ENCODE measurements at regions not wholly inside any gene's neighbourhood (a gene's known extent, or its start where the extent isn't known, plus 50 kb on each side); places are given as distances from the start of the nearest gene placed in this dataset.

GRCh38 chr9:82196622-82197441 is 208.3 kb downstream of the SPATA31D1 start:
- TF ChIP-seq REST (IDR thresholded peaks at IDR 0.05; ENCODE audit: low read depth) (no peak), RAD21 (IDR thresholded peaks at IDR 0.05; ENCODE audit: low read depth) (no peak), TAF1 (IDR thresholded peaks at IDR 0.05; ENCODE audit: low read depth) (no peak), TCF12 (IDR thresholded peaks at IDR 0.05; ENCODE audit: low read depth) (no peak), ZBTB7A (IDR thresholded peaks at IDR 0.05; ENCODE audit: low read depth) (no peak), MAX (IDR thresholded peaks at IDR 0.05) (no peak), CREB1 (IDR thresholded peaks at IDR 0.05; ENCODE audit: low read depth) (no peak), YY1 (IDR thresholded peaks at IDR 0.05; ENCODE audit: low read depth) (no peak), EP300 (IDR thresholded peaks at IDR 0.05; ENCODE audit: borderline replicate concordance) (no peak)

- TF ChIP-seq TAF1 (IDR thresholded peaks at IDR 0.05; ENCODE audit: low read depth) (no peak), CREB1 (IDR thresholded peaks at IDR 0.05; ENCODE audit: low read depth) (no peak), MAX (IDR thresholded peaks at IDR 0.05) (no peak), CEBPB (IDR thresholded peaks at IDR 0.05) (no peak), NFIC (IDR thresholded peaks at IDR 0.05) (no peak), EP300 (IDR thresholded peaks at IDR 0.05; ENCODE audit: borderline replicate concordance) (no peak), RAD21 (IDR thresholded peaks at IDR 0.05; ENCODE audit: low read depth) (no peak), TEAD4 (IDR thresholded peaks at IDR 0.05) (no peak), EGR1 (IDR thresholded peaks at IDR 0.05) (no peak)
Observed at GRCh38 chr9:82201196-82201595, 212.6 kb downstream of the SPATA31D1 start.

- TF ChIP-seq TCF12 (IDR thresholded peaks at IDR 0.05; ENCODE audit: low read depth) (no peak), CEBPB (IDR thresholded peaks at IDR 0.05) (no peak), TEAD4 (IDR thresholded peaks at IDR 0.05) (no peak), MAX (IDR thresholded peaks at IDR 0.05) (no peak), FOXM1 (IDR thresholded peaks at IDR 0.05; ENCODE audit: borderline replicate concordance, low read depth) (no peak), USF1 (IDR thresholded peaks at IDR 0.05) (no peak), TAF1 (IDR thresholded peaks at IDR 0.05; ENCODE audit: low read depth) (no peak), ZBTB7A (IDR thresholded peaks at IDR 0.05; ENCODE audit: low read depth) (no peak), CREB1 (IDR thresholded peaks at IDR 0.05; ENCODE audit: low read depth) (no peak)
Observed at GRCh38 chr9:82202808-82203207, 214.2 kb downstream of the SPATA31D1 start.

- TF ChIP-seq REST (IDR thresholded peaks at IDR 0.05; ENCODE audit: low read depth) (no peak), MAX (IDR thresholded peaks at IDR 0.05) (no peak), USF1 (IDR thresholded peaks at IDR 0.05) (no peak)
Observed at GRCh38 chr9:82206490-82206889, 217.9 kb downstream of the SPATA31D1 start.

- TF ChIP-seq TCF12 (IDR thresholded peaks at IDR 0.05; ENCODE audit: low read depth): no peak
- no peak for TF ChIP-seq YY1 (IDR thresholded peaks at IDR 0.05; ENCODE audit: low read depth)
- no peak for TF ChIP-seq CREB1 (IDR thresholded peaks at IDR 0.05; ENCODE audit: low read depth)
Observed at GRCh38 chr9:82206946-82207345, 218.4 kb downstream of the SPATA31D1 start.

- TF ChIP-seq CREB1 (IDR thresholded peaks at IDR 0.05; ENCODE audit: low read depth) (no peak), EGR1 (IDR thresholded peaks at IDR 0.05) (no peak), EP300 (IDR thresholded peaks at IDR 0.05; ENCODE audit: borderline replicate concordance) (no peak), RAD21 (IDR thresholded peaks at IDR 0.05; ENCODE audit: low read depth) (no peak), MAX (IDR thresholded peaks at IDR 0.05) (no peak), REST (IDR thresholded peaks at IDR 0.05; ENCODE audit: low read depth) (no peak), ZBTB7A (IDR thresholded peaks at IDR 0.05; ENCODE audit: low read depth) (no peak), FOXM1 (IDR thresholded peaks at IDR 0.05; ENCODE audit: borderline replicate concordance, low read depth) (no peak), USF1 (IDR thresholded peaks at IDR 0.05) (no peak), TEAD4 (IDR thresholded peaks at IDR 0.05) (no peak)
Observed at GRCh38 chr9:82208741-82209450, 220.3 kb downstream of the SPATA31D1 start.

All from Ishikawa (cell line).